WTC11 (cell line): ENCODE measurements at regions not wholly inside any gene's neighbourhood (a gene's known extent, or its start where the extent isn't known, plus 50 kb on each side); places are given as distances from the start of the nearest gene placed in this dataset.

ENCODE experiments used
- ATAC-seq: fragments of 200-7000 bp; cut with Tn5 transposase; 2 replicates; pipeline ENCODE4 v1.10.0; 2021; ENCODE audit warnings: mild to moderate bottlenecking, moderate library complexity
- CTCF ChIA-PET: fragments of 300-600 bp; sonication (Branson Sonifier 250); formaldehyde crosslinking; loops from one replicate; lab custom pipeline; 2021; ENCODE audit warnings: antibody characterized with exemption; lab: Charles Lee
- POLR2A ChIA-PET: fragments of 350-600 bp; sonication (Branson Sonifier 250); formaldehyde crosslinking; loops from one replicate; lab custom pipeline; 2021; ENCODE audit warnings: antibody characterized with exemption; lab: Charles Lee
- DNase-seq: peaks from one replicate; pipeline ENCODE4 v3.0.0; 2021; ENCODE audit warnings: low spot score
- H3K27ac Mint-ChIP-seq: 2 replicates; pipeline ENCODE4 v1.8.0; 2021; ENCODE audit warnings: mixed read lengths
- H3K27me3 Mint-ChIP-seq: 2 replicates; pipeline ENCODE4 v1.8.0; 2021; ENCODE audit warnings: low read depth, mild to moderate bottlenecking, moderate library complexity, mixed read lengths
- H3K36me3 Mint-ChIP-seq: 2 replicates; pipeline ENCODE4 v1.8.0; 2021; ENCODE audit warnings: mixed read lengths
- H3K4me1 Mint-ChIP-seq: 2 replicates; pipeline ENCODE4 v1.8.0; 2022; ENCODE audit warnings: mixed read lengths
- H3K4me3 Mint-ChIP-seq: 2 replicates; pipeline ENCODE4 v1.8.0; 2021; ENCODE audit warnings: mild to moderate bottlenecking, moderate library complexity, mixed read lengths
- H3K9me3 Mint-ChIP-seq: 2 replicates; pipeline ENCODE4 v1.8.0; 2021; ENCODE audit warnings: mixed read lengths
- AFF4 ChIP-seq: sonication (generic); formaldehyde crosslinking; IDR thresholded peaks from 2 replicates; pipeline ENCODE4 v1.8.1; 2023; ENCODE audit warnings: mild to moderate bottlenecking, missing genetic modification reagents, borderline replicate concordance
- ATF1 ChIP-seq: sonication (generic); formaldehyde crosslinking; IDR thresholded peaks from 2 replicates; pipeline ENCODE4 v1.8.1; 2023; ENCODE audit warnings: mild to moderate bottlenecking, moderate library complexity, missing genetic modification reagents
- ATF3 ChIP-seq: sonication (generic); formaldehyde crosslinking; conservative IDR thresholded peaks from 2 replicates; pipeline ENCODE4 v1.8.1; 2022; ENCODE audit warnings: mild to moderate bottlenecking, missing genetic modification reagents
- FOXP4 ChIP-seq: sonication (generic); formaldehyde crosslinking; IDR thresholded peaks from 2 replicates; pipeline ENCODE4 v1.8.0; 2022; ENCODE audit warnings: mild to moderate bottlenecking, missing genetic modification reagents
- GRHL2 ChIP-seq: fragments of 250-450 bp; sonication (Bioruptor Pico); IDR thresholded peaks from 2 replicates; pipeline ENCODE4 v1.8.0; 2022; ENCODE audit warnings: mild to moderate bottlenecking, moderate library complexity; ENCODE audit not compliant: insufficient replicate concordance, severe bottlenecking
- IRF1 ChIP-seq: sonication (generic); formaldehyde crosslinking; IDR thresholded peaks from 2 replicates; pipeline ENCODE4 v1.8.0; 2023; ENCODE audit warnings: missing genetic modification reagents
- MAX ChIP-seq: sonication (generic); formaldehyde crosslinking; IDR thresholded peaks from 2 replicates; pipeline ENCODE4 v1.8.0; 2022; ENCODE audit warnings: mild to moderate bottlenecking, missing genetic modification reagents
- MLX ChIP-seq: sonication (generic); formaldehyde crosslinking; IDR thresholded peaks from 2 replicates; pipeline ENCODE4 v1.8.1; 2023; ENCODE audit warnings: mild to moderate bottlenecking, missing genetic modification reagents, moderate library complexity
- RELA ChIP-seq: sonication (generic); formaldehyde crosslinking; IDR thresholded peaks from 2 replicates; pipeline ENCODE4 v1.8.1; 2022; ENCODE audit warnings: missing genetic modification reagents, mild to moderate bottlenecking, borderline replicate concordance
- TEAD1 ChIP-seq: sonication (generic); formaldehyde crosslinking; IDR thresholded peaks from 2 replicates; pipeline ENCODE4 v1.8.0; 2022; ENCODE audit warnings: mild to moderate bottlenecking, missing genetic modification reagents
- TEAD4 ChIP-seq: sonication (generic); formaldehyde crosslinking; IDR thresholded peaks from 2 replicates; pipeline ENCODE4 v1.8.0; 2022; ENCODE audit warnings: mild to moderate bottlenecking, missing genetic modification reagents
- USF2 ChIP-seq: sonication (generic); formaldehyde crosslinking; IDR thresholded peaks from 2 replicates; pipeline ENCODE4 v1.8.1; 2023; ENCODE audit warnings: mild to moderate bottlenecking, missing genetic modification reagents, moderate library complexity
- ZBTB21 ChIP-seq: sonication (generic); formaldehyde crosslinking; IDR thresholded peaks from 2 replicates; pipeline ENCODE4 v1.8.1; 2023; ENCODE audit warnings: mild to moderate bottlenecking, missing genetic modification reagents, borderline replicate concordance
- ZBTB43 ChIP-seq: sonication (generic); formaldehyde crosslinking; IDR thresholded peaks from 2 replicates; pipeline ENCODE4 v1.8.1; 2023; ENCODE audit warnings: mild to moderate bottlenecking, missing genetic modification reagents
- ZNF121 ChIP-seq: sonication (generic); formaldehyde crosslinking; IDR thresholded peaks from 2 replicates; pipeline ENCODE4 v1.8.0; 2023; ENCODE audit warnings: missing genetic modification reagents
- ZNF396 ChIP-seq: fragments of 250-450 bp; sonication (Bioruptor Pico); IDR thresholded peaks from 2 replicates; pipeline ENCODE4 v1.8.0; 2021; ENCODE audit warnings: mild to moderate bottlenecking, moderate library complexity, borderline replicate concordance
- ZNF425 ChIP-seq: fragments of 250-450 bp; sonication (Bioruptor Pico); conservative IDR thresholded peaks from 2 replicates; pipeline ENCODE4 v1.9.0; 2021; ENCODE audit warnings: mild to moderate bottlenecking
- ZSCAN18 ChIP-seq: fragments of 250-450 bp; sonication (Bioruptor Pico); IDR thresholded peaks from 2 replicates; pipeline ENCODE4 v2.1.2; 2022; ENCODE audit warnings: mild to moderate bottlenecking, moderate library complexity

GRCh38 chr18:27366665-27367064 lies 181.6 kb upstream of the CHST9 start:
- ATAC-seq (no peak), DNase-seq (no peak)
- no peaks in the 10 kb centered on the region for H3K27me3 Mint-ChIP-seq
- H3K4me1 Mint-ChIP-seq, result no peaks in the 10 kb centered on the region
- TF ChIP-seq ATF3 (CRISPR knock-in tag) (no peak), MLX (CRISPR knock-in tag) (no peak), ATF1 (CRISPR knock-in tag) (no peak), IRF1 (CRISPR knock-in tag) (no peak), RELA (CRISPR knock-in tag) (no peak), ZBTB43 (CRISPR knock-in tag) (no peak), TEAD4 (no peak), ZNF396 (CRISPR knock-in tag) (no peak), ZSCAN18 (no peak), USF2 (CRISPR knock-in tag) (no peak), MAX (CRISPR knock-in tag) (no peak), TEAD1 (CRISPR knock-in tag) (no peak), ZNF425 (no peak), AFF4 (CRISPR knock-in tag) (no peak), ZBTB21 (CRISPR knock-in tag) (no peak), GRHL2 (CRISPR knock-in tag) (no peak), ZNF121 (CRISPR knock-in tag) (no peak), FOXP4 (CRISPR knock-in tag) (no peak)
- H3K36me3 Mint-ChIP-seq, result no peaks in the 10 kb centered on the region
- no peak overlapping the region for H3K4me3 Mint-ChIP-seq
- ChIA-PET POLR2A (no interaction called here), CTCF (no interaction called here)
- no peaks in the 10 kb centered on the region for H3K9me3 Mint-ChIP-seq
- no peak overlapping the region for H3K27ac Mint-ChIP-seq
